ENCODE measurements at regions not wholly inside any gene's neighbourhood (a gene's known extent, or its start where the extent isn't known, plus 50 kb on each side); places are given as distances from the start of the nearest gene placed in this dataset.

DNA sequence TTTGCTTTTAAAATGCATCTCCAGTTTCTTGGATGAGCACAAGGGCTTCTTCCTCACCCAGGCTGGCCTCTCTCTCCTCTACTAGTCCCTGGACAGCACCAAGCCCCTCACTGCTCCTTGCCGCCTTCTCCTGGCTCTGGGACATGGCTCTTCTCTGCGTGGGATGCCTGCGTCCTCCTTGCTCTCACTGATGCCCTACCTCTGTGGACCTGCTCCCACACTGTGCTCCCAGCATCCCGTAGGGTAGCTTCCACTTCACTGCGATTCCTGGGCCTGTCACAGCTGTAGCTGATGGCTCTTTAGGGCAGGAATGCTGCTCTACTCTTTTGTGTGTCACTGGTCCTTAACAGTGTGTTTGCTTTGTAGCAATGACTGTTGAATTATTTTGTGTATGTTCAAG, 136.3 kb downstream of the SNX19 start:
- ATAC-seq, result no peak

DNA sequence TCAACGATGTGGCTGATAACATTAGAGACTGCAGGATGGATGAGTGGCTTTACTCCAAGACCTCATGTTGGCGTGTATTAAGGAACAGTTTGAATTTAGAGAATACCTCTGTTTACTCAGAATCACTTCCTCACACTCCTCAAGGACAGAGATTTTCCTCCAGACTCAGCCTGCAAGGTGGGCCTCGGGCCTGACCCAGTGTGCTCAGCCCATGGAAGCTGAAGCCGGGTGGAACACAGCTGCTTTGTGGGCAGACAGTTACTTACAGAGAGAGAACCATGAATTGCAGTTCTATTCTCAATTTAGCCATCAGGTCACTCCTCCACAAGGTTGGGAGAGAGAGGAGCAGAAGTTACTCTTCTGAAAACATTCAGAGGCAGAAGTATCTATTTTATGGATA, 135.8 kb downstream of the SNX19 start:
- no peak for ATAC-seq

GRCh38 chr11:130781931-130782330, 134.3 kb downstream of the SNX19 start:
- no peak for ATAC-seq

- ATAC-seq, result no peak
Observed at GRCh38 chr11:130782361-130783222, 133.7 kb downstream of the SNX19 start.

- no peak for ATAC-seq
Observed at GRCh38 chr11:130783323-130783722, 133.0 kb downstream of the SNX19 start.

DNA sequence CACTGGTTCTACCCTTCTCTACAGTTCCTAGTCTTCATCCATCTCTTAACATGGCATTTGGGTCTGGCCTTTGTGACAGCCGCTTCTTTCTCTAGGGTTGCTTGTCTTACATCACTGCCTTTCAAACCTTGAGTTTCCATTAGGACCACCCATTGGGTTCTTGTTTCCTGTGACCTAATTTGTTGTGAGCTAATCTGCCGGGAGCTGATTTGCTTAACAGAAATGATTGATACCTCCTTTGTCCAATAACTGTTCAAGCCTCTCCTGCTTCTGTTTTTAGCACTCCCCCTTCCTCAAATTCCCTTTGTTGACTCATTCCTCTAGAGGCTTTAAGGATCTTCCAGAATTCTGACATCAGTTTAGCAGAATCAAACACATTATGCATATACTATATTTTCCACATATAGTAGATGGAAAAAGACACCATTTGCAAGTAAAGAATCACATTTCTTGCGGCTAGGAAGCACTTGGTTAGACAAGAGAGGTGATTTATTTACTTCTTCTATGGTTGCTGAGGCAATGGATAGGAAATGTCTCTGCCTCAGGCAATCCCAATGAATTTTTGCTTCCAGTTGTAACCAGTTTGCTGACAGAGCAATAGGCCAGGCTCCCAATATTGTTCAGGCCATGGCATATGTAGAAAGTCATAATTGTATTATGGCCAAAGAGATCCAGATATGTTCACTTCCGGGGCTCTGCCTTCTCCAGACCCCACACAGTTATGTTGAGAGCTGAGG, 130.7 kb downstream of the SNX19 start:
- ATAC-seq, result no peak

DNA sequence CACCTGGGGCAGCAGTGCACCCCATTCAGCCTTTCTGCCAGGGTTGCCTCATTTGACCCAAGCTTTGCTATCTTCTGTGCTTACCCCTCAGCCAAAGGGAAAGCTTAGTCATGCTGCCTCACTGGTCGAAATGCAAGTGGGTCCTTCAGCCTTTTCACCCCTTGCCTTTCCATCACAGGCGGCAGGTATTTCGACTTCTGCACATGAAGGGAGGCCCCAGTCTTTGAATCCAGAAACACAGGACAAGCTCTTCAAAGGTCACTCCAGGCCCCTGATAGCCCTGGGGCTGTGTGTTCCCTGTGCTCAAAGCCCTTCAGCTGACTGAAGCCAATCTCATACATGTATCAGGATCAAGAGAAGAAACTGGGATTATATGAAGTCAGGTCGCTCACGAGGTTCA, 129.7 kb downstream of the SNX19 start:
- no peak for ATAC-seq

- ATAC-seq, result peak; percentile 55
Observed at GRCh38 chr11:130787092-130787616, 129.1 kb downstream of the SNX19 start.

GRCh38 chr11:130787973-130788570, 128.2 kb downstream of the SNX19 start:
- no peak for ATAC-seq

DNA sequence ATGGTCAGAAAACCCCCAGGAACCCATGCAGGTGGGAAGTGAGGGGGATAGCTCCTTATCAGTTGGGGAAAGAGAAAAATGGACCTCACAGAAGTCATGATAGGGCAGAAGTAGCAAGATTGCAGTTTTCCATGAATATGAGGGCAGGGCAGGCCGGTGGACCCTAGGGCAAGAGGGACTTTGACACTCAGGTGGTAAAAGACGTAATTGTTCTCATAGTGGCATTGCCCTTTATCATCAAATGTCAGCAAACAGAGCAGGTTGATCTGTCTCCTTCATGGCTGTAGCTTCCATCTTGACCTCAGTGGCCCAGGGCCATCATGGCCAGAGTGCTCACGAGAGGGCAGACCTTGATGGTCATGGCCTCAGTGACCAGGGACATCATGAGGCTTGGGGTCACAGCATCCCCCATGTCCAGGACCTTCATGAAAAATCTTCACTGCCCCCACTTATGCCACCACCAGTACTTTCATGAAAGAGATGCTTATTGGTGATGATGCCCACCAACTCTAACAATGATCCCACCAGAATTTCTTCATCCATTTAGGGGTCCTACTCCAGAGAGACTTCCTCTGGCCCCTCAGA, 127.1 kb downstream of the SNX19 start:
- no peak for ATAC-seq

GRCh38 chr11:130790689-130791088, 125.6 kb downstream of the SNX19 start:
- no peak for ATAC-seq

DNA sequence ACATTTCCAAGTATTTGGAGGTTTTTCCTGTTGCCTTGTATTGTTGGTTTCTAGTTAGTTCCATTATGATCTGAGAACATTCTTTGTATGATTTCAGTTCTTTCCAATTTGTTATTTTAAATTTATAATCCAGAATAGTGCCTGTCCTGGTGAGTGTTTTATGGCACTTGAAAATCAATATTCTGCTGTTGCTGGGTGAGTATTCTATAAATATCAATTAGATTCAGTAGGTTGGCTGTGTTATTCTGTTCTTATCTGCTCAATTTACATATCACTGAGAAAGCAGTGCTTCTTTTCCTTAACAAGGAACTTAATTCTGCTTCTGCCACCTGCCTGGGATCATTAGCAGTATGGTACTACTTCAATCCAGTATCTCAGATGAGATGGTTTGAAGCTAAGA, 123.5 kb downstream of the SNX19 start:
- no peak for ATAC-seq

GRCh38 chr11:130796828-130797227, 119.5 kb downstream of the SNX19 start:
- ATAC-seq, result no peak

DNA sequence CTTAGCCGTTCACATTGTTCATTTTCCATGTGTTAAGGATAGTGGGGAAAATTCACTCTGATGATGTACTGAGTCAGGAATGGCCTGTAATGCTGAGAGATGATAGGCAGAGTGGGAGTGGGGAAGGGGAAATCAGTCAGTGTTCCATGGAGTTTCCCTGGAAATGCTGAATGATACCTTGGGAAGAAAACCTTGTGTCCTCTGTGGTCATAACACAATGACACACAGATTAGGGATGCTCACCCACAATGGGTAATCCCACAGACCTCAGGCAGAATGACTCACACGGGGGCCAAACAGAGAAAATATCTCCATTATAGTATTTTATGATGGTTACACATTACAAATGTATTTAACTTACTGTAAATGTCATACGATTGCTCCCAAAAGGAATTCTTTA, 118.0 kb downstream of the SNX19 start:
- ATAC-seq, result no peak

DNA sequence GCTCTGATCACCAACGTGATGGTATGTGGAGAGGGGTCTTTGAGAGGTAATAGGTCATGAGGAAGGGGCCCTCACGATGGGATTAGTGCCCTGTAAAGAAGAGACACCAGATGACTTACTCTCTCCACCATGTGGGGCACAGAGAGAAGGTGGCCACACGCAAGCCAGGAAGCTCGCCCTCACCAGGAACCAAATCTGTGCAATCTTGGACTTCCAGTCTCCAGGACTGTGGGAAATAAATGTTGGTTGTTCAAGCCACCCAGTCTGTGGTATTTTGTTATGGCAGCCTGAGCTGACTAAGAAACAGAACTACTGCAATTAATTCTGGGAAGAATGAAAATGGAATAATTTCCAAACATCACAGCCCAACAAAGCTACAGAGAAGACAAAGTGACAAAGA, 117.5 kb downstream of the SNX19 start:
- no peak for ATAC-seq

- no peak for ATAC-seq
Observed at GRCh38 chr11:130801333-130802122, 114.8 kb downstream of the SNX19 start.

GRCh38 chr11:130802567-130802966, 113.7 kb downstream of the SNX19 start:
- ATAC-seq, result no peak

DNA sequence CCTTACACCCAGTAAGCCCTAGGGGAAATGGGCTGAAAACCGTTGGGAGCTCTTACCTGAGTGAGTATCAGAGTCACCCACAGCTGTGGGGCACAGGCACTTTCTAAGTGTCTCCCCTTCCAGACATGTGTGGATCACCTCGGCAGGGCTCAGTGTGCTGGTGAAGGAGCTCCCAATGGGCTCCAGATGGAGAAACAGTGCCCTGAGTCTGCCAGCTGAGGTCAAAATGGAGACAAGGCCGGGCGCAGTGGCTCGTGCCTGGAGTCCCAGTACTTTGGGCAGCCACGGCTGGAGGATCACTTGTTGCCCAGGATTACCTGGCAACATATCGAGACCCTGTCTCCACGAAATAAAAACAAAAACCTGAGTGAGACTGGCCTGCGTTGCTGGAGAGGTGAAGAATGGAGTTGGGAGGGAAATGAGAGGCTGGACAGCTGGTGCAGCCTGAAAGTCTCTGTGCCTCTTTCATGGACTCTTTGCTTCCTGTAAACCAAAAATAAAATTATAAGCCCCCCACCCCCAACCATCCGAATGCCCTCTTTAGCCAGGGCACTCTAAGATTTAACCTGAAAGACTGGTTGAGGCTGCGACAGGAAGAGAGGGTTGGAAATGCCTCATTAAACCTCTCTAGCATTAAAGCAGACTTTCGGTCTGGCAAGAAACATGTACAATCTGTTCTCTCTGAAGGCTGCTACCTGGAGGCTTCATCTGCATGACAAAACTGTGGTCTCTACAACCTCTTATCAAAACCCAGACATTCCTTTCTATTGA, 111.8 kb downstream of the SNX19 start:
- ATAC-seq, result no peak

DNA sequence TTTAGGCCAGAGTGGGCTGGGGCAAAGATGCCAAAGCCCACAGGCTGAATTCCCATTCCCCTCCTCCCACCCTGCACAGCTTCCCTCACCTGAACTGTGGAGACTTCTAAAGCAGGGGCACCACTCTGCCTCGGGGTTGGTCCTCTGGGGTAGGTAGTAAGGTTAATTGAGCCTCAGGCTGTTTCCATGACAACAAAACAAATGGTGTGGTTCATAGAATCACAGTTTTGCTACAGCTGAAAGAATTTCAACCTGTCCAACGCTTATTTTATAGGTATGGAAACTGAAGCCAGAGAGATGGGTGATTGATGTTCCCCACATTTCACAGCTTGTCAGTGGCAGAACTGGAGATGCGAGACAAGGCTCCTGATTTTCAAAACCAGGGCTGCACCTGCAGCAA, 109.5 kb downstream of the SNX19 start:
- no peak for ATAC-seq

DNA sequence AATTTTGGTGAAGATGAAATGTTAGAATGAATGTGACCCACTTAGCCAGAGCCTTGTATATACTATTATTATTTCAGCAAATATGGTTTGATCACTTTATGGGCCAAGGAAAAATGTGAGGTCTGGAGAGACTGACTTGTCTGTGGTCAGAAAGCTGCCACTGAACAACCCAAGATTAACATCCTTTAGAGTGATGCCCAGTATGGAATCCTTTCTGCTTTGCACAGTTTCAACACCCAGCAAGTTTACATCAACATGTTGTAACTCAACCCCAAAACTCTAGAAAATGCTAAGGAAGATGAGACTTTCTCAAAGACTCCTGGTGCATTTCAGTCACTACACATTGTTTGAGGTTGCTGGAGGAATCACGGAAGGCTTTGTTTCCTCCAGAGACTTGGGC, 107.7 kb downstream of the SNX19 start:
- ATAC-seq, result no peak

GRCh38 chr11:130813196-130813595, 103.1 kb downstream of the SNX19 start:
- ATAC-seq, result no peak

Data from esophagus mucosa (tissue), 1 donor.